RWPE2 (cell line): ENCODE measurements at regions not wholly inside any gene's neighbourhood (a gene's known extent, or its start where the extent isn't known, plus 50 kb on each side); places are given as distances from the start of the nearest gene placed in this dataset.
"Not testable (repeated sequence)": the region's sequence is repeated elsewhere in the genome, so short reads cannot be mapped to it uniquely, and the experiment has no call there.

Source experiments
- ATAC-seq: fragments of 200-7000 bp; cut with Tn5 transposase; 3 replicates; pipeline ENCODE4 v1.9.1; 2021; ENCODE audit warnings: low read depth
- DNase-seq: peaks from one replicate; pipeline ENCODE4 v3.0.0-alpha.2; 2020; ENCODE audit warnings: low spot score
- H3K27ac ChIP-seq: fragments of 450-650 bp; 2 replicates; pipeline ENCODE4 v1.5.1; 2017; ENCODE audit warnings: mild to moderate bottlenecking; ENCODE audit not compliant: poor library complexity, severe bottlenecking
- H3K27me3 ChIP-seq: fragments of 250-450 bp; sonication (Bioruptor Pico); 2 replicates; pipeline ENCODE4 v1.5.1; 2021; ENCODE audit warnings: mild to moderate bottlenecking, moderate library complexity; ENCODE audit not compliant: insufficient read depth, poor library complexity, severe bottlenecking
- H3K36me3 ChIP-seq: fragments of 250-450 bp; sonication (Bioruptor Pico); 2 replicates; pipeline ENCODE4 v1.5.1; 2020; ENCODE audit warnings: low read depth, mild to moderate bottlenecking, moderate library complexity
- H3K4me1 ChIP-seq: fragments of 250-450 bp; sonication (Bioruptor Pico); 2 replicates; pipeline ENCODE4 v1.5.1; 2021; ENCODE audit warnings: mild to moderate bottlenecking, moderate library complexity; ENCODE audit not compliant: insufficient read depth, poor library complexity, severe bottlenecking
- H3K4me3 ChIP-seq: fragments of 250-450 bp; sonication (Bioruptor Pico); 2 replicates; pipeline ENCODE4 v1.5.1; 2021; ENCODE audit warnings: mild to moderate bottlenecking, moderate library complexity; ENCODE audit not compliant: severe bottlenecking
- H3K9me3 ChIP-seq: fragments of 250-450 bp; sonication (Bioruptor Pico); 2 replicates; pipeline ENCODE4 v1.5.1; 2021; ENCODE audit warnings: mild to moderate bottlenecking, moderate library complexity; ENCODE audit not compliant: severe bottlenecking
- CTCF ChIP-seq: fragments of 450-650 bp; IDR thresholded peaks from one replicate; pipeline ENCODE4 v1.5.1; 2017; ENCODE audit warnings: mild to moderate bottlenecking, moderate library complexity; ENCODE audit not compliant: poor library complexity, severe bottlenecking

- DNase-seq (no peak), ATAC-seq (no peak)
- Histone ChIP-seq H3K27me3 (no peaks in the 10 kb centered on the region), H3K4me3 (no peak overlapping the region), H3K4me1 (no peaks in the 10 kb centered on the region), H3K9me3 (no peaks in the 10 kb centered on the region), H3K36me3 (no peaks in the 10 kb centered on the region), H3K27ac (no peak overlapping the region)
- TF ChIP-seq CTCF, result no peak
These were observed 404.4 kb upstream of the PBX1 start for GRCh38 chr1:164154622-164155021.

- DNase-seq, result no peak
- ATAC-seq, result peak; percentile 12; the same call in 1 of the 3 replicates
- TF ChIP-seq CTCF, result no peak
- H3K27ac ChIP-seq, result no peak overlapping the region
- no peaks in the 10 kb centered on the region for H3K9me3 ChIP-seq
- no peaks in the 10 kb centered on the region for H3K36me3 ChIP-seq
- H3K27me3 ChIP-seq, result no peaks in the 10 kb centered on the region
- no peak overlapping the region for H3K4me3 ChIP-seq
- no peaks in the 10 kb centered on the region for H3K4me1 ChIP-seq
These were observed 403.6 kb upstream of the PBX1 start for GRCh38 chr1:164155347-164155746.

GRCh38 chr1:164163289-164163849, 395.6 kb upstream of the PBX1 start:
- ATAC-seq (no peak), DNase-seq (no peak)
- Histone ChIP-seq H3K27ac (no peak overlapping the region), H3K9me3 (no peaks in the 10 kb centered on the region), H3K4me1 (no peaks in the 10 kb centered on the region), H3K27me3 (no peaks in the 10 kb centered on the region), H3K36me3 (no peaks in the 10 kb centered on the region), H3K4me3 (no peak overlapping the region)
- TF ChIP-seq CTCF, result no peak

GRCh38 chr1:164165466-164165865, 393.5 kb upstream of the PBX1 start:
- Histone ChIP-seq H3K27me3 (no peaks in the 10 kb centered on the region), H3K4me3 (no peak overlapping the region), H3K9me3 (no peaks in the 10 kb centered on the region), H3K36me3 (no peaks in the 10 kb centered on the region), H3K4me1 (no peaks in the 10 kb centered on the region), H3K27ac (no peak overlapping the region)
- TF ChIP-seq CTCF, result no peak
- no peak for ATAC-seq
- DNase-seq, result no peak

GRCh38 chr1:164166454-164166853, 392.5 kb upstream of the PBX1 start:
- peak; percentile 61; the same call in 1 of the 3 replicates for ATAC-seq
- not testable (repeated sequence) for DNase-seq

More at GRCh38 chr1:164166454-164166853, 392.5 kb upstream of the PBX1 start:
- H3K36me3 ChIP-seq, H3K9me3 ChIP-seq, H3K4me1 ChIP-seq, H3K27me3 ChIP-seq, H3K27ac ChIP-seq, H3K4me3 ChIP-seq: not testable (repeated sequence)
- TF ChIP-seq CTCF, result peak; percentile 44
